Suprapubic skin (tissue), 4 donors: ENCODE measurements at regions not wholly inside any gene's neighbourhood (a gene's known extent, or its start where the extent isn't known, plus 50 kb on each side); places are given as distances from the start of the nearest gene placed in this dataset.

Source experiments
- DNase-seq, 2 donors: peaks; one replicate each; pipeline ENCODE4 v3.0.0-alpha.2; 2019; ENCODE audit warnings: low spot score in 2 of 2
- H3K27ac ChIP-seq: fragments of 200-600 bp; sonication (generic); one replicate; pipeline ENCODE4 v1.5.1; 2019
- H3K27me3 ChIP-seq: fragments of 200-600 bp; sonication (generic); one replicate; pipeline ENCODE4 v1.5.1; 2019
- H3K36me3 ChIP-seq: fragments of 200-600 bp; sonication (generic); one replicate; pipeline ENCODE4 v1.5.1; 2019
- H3K4me1 ChIP-seq: fragments of 200-600 bp; sonication (generic); one replicate; pipeline ENCODE4 v1.5.1; 2019
- H3K4me3 ChIP-seq: fragments of 200-600 bp; sonication (generic); one replicate; pipeline ENCODE4 v1.5.1; 2019; ENCODE audit warnings: mild to moderate bottlenecking
- H3K9me3 ChIP-seq: fragments of 200-600 bp; sonication (generic); one replicate; pipeline ENCODE4 v1.5.1; 2019
- EP300 ChIP-seq: sonication (generic); formaldehyde crosslinking; IDR thresholded peaks from one replicate; pipeline ENCODE4 v1.6.1; 2017; ENCODE audit warnings: antibody characterized with exemption
- POLR2A ChIP-seq, 2 donors: fragments of 450-650 bp; IDR thresholded peaks; one replicate each; pipeline ENCODE4 v1.6.1; 2017; ENCODE audit warnings: antibody characterized with exemption in 2 of 2, mild to moderate bottlenecking in 2 of 2, moderate library complexity in 2 of 2
- POLR2AphosphoS5 ChIP-seq, 3 donors: sonication (generic); formaldehyde crosslinking; IDR thresholded peaks; one replicate each; pipeline ENCODE4 v1.6.1; 2017; ENCODE audit warnings: antibody characterized with exemption in 3 of 3
- WGBS: methylation state at CpG from one replicate; pipeline ENCODE4 v1.1.5; 2018; 5-methylcytosine and 5-hydroxymethylcytosine counted together
- TF ChIP-seq, protein P1 (sequence below), 2 donors: fragments of 200-600 bp in 1 of 2; fragments of 450-650 bp in 1 of 2; sonication (generic) in 1 of 2; IDR thresholded peaks; one replicate each; pipeline ENCODE4 v1.5.1; 2016 to 2019; ENCODE audit warnings: antibody characterized with exemption in 2 of 2, mild to moderate bottlenecking in 1 of 2, moderate library complexity in 1 of 2

DNA sequence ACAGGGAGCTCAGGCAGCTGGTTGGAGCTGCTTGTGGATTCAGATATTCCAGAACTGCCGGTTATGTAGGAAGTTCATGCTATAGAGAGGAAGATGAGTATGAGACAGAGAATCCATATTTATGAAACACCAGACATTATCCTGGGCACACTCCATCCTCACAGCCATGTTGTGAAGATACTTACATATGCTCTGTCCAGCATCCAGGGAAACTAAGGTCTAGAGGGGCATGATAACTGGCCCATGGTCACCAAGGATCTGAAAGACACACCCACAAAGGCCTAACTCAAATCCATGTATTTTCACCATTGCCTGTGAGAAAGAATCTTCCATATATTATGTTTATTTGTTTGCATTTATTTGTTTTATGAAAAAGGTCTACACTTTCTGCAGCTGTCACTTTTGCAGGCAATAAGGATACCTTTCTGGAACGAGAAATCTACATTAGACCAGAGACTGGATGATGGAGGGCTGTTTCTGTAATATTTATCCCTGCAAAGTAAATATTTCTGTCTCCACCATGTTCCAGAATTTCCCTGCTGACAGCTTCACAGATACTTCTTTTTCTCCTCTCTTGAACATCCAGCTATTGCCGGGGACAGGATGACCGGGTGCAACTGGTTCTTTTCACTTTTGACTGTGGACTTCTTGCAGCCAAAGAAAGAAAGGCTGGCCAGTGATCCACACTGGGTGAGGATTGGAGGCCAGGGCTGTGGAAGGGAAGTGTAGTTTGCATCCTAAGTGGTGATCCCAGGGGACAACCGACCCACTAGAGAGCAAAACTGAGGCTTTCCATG, 145.9 kb upstream of the NAV2 start:
- WGBS: 91% methylated on average over 5 of the region's 5 CpGs
- peaks cover 9% of the 10 kb centered on the region for H3K4me1 ChIP-seq
- no peak for DNase-seq
- H3K9me3 ChIP-seq: no peaks in the 10 kb centered on the region
- no peaks in the 10 kb centered on the region for H3K36me3 ChIP-seq
- H3K27ac ChIP-seq: no peak overlapping the region
- H3K27me3 ChIP-seq: no peaks in the 10 kb centered on the region
- TF ChIP-seq, protein P1, sequence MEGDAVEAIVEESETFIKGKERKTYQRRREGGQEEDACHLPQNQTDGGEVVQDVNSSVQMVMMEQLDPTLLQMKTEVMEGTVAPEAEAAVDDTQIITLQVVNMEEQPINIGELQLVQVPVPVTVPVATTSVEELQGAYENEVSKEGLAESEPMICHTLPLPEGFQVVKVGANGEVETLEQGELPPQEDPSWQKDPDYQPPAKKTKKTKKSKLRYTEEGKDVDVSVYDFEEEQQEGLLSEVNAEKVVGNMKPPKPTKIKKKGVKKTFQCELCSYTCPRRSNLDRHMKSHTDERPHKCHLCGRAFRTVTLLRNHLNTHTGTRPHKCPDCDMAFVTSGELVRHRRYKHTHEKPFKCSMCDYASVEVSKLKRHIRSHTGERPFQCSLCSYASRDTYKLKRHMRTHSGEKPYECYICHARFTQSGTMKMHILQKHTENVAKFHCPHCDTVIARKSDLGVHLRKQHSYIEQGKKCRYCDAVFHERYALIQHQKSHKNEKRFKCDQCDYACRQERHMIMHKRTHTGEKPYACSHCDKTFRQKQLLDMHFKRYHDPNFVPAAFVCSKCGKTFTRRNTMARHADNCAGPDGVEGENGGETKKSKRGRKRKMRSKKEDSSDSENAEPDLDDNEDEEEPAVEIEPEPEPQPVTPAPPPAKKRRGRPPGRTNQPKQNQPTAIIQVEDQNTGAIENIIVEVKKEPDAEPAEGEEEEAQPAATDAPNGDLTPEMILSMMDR (IDR thresholded peaks at IDR 0.05): no peak
- TF ChIP-seq POLR2A (IDR thresholded peaks at IDR 0.05) (no peak), EP300 (no peak)
- H3K4me3 ChIP-seq: no peak overlapping the region

DNA sequence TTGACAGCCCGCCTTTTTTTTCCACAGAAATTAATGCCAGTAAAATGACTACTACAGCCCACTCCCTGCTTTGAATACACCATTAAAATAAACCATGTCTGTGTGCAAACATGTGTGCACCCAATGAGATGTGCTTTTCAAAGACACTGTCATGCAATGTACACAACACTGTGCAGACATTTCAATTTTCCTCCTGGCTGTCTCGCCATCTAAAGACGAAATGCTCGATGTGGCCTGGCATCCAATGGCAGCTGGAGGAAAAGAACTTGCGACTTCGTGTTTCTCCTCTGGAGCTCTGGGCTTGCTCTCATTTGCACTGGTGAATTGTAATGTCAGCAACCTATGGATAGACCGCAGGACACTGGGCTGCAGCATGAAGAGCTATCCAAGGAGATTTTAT, 147.0 kb upstream of the NAV2 start:
- Histone ChIP-seq H3K27ac (no peak overlapping the region), H3K4me3 (no peak overlapping the region), H3K9me3 (no peaks in the 10 kb centered on the region), H3K4me1 (peaks cover 9% of the 10 kb centered on the region), H3K27me3 (no peaks in the 10 kb centered on the region), H3K36me3 (no peaks in the 10 kb centered on the region)
- 83% methylated on average over 7 of the region's 7 CpGs for WGBS
- TF ChIP-seq, protein P1 (IDR thresholded peaks at IDR 0.05): no peak
- no peak for TF ChIP-seq POLR2AphosphoS5 (IDR thresholded peaks at IDR 0.05)
- no peak for TF ChIP-seq POLR2A (IDR thresholded peaks at IDR 0.05)
- no peak for TF ChIP-seq EP300
- no peak for DNase-seq

DNA sequence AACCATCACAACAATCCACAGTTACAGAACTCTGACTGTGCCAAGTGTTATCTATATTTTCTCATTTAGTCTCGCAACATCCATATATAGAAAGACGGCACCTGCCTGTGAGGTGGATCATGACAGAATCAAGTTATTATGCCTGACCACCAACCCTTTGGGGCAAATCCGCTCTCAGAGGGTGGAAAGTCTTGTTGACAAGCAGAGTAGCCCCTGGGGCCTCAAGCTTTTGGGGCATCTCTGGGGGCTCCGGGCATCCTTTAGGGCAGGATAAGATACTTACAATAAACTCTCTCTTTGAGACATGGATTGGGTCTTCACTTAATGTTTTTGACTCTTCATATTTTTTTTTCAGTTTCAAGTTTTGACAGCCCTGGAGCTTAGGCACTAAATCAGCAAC, 150.5 kb upstream of the NAV2 start:
- Histone ChIP-seq H3K27ac (no peak overlapping the region), H3K4me3 (no peak overlapping the region), H3K27me3 (no peaks in the 10 kb centered on the region), H3K4me1 (peaks cover 9% of the 10 kb centered on the region), H3K9me3 (no peaks in the 10 kb centered on the region), H3K36me3 (no peaks in the 10 kb centered on the region)
- WGBS: 97% methylated on average over 4 of the region's 4 CpGs
- TF ChIP-seq EP300 (no peak), POLR2AphosphoS5 (IDR thresholded peaks at IDR 0.05) (no peak)
- TF ChIP-seq, protein P1 (IDR thresholded peaks at IDR 0.05): no peak
- DNase-seq: no peak

DNA sequence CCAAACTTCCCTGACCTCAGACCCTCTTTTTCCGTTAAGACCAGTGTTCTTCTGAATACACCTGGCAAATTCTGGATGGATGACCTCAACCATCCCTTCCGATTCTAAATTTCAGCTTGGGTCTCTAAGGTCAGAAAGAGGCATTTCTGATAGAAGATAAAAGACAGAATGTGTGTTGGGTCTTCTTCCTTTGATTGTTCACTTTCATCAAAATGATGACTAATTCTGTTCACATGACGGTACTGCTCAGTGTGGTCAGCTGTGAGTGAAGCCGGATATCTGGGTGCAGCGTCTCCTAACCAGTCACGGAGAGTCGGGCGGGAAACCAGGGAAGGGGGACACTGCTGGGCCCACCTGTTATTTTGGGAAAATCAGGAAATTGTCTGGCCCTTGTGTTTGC, 151.6 kb upstream of the NAV2 start:
- WGBS: 76% methylated on average over 8 of the region's 8 CpGs
- TF ChIP-seq EP300 (no peak), POLR2A (IDR thresholded peaks at IDR 0.05) (no peak), POLR2AphosphoS5 (IDR thresholded peaks at IDR 0.05) (no peak)
- TF ChIP-seq, protein P1 (IDR thresholded peaks at IDR 0.05): no peak
- DNase-seq: no peak
- Histone ChIP-seq H3K9me3 (no peaks in the 10 kb centered on the region), H3K4me1 (peaks cover 9% of the 10 kb centered on the region), H3K27ac (no peak overlapping the region), H3K27me3 (no peaks in the 10 kb centered on the region), H3K36me3 (no peaks in the 10 kb centered on the region), H3K4me3 (no peak overlapping the region)

DNA sequence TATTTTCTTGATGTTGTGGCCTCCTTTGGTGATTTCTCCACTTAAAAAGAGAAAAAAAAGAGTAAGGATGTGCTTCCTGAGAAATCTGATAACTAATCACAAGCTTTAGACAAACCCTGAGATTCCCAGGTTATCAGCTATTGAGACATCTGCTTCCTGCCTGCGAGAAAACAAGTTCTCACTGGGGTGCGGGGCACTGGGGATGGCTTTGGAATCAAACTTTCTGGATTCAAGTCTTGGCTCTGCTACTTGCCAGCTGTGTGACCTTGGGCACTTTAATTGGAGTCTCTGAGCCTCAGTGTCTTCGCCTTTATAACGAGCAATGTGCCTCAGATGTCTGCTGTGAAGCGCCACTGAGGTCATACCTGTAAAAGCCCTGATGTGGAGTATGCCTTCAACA, 152.5 kb upstream of the NAV2 start:
- 91% methylated on average over 5 of the region's 5 CpGs for WGBS
- H3K27me3 ChIP-seq: no peaks in the 10 kb centered on the region
- H3K9me3 ChIP-seq: no peaks in the 10 kb centered on the region
- no peak for DNase-seq
- H3K4me1 ChIP-seq: peaks cover 9% of the 10 kb centered on the region
- no peak overlapping the region for H3K4me3 ChIP-seq
- TF ChIP-seq POLR2A (IDR thresholded peaks at IDR 0.05): no peak
- TF ChIP-seq, protein P1 (IDR thresholded peaks at IDR 0.05): no peak
- TF ChIP-seq EP300: no peak
- no peak for TF ChIP-seq POLR2AphosphoS5 (IDR thresholded peaks at IDR 0.05)
- H3K36me3 ChIP-seq: no peaks in the 10 kb centered on the region
- H3K27ac ChIP-seq: no peak overlapping the region
